Caco-2 (cell line): ENCODE measurements at regions not wholly inside any gene's neighbourhood (a gene's known extent, or its start where the extent isn't known, plus 50 kb on each side); places are given as distances from the start of the nearest gene placed in this dataset.

Source experiments
- BruUV-seq: library from RNA; stranded (reverse); fragments of 400-500 nt; replicated peaks from 2 replicates; lab custom pipeline; 2021; lab: Mats Ljungman, UMichigan
- CTCF ChIA-PET: fragments of 300-600 bp; sonication (Branson Sonifier 250); formaldehyde crosslinking; loops from one replicate; lab custom pipeline; 2022; ENCODE audit warnings: antibody characterized with exemption; lab: Charles Lee
- POLR2A ChIA-PET: fragments of 300-600 bp; sonication (Branson Sonifier 250); formaldehyde crosslinking; loops from one replicate; lab custom pipeline; 2022; ENCODE audit warnings: antibody characterized with exemption; lab: Charles Lee
- DNase-seq, 2 experiments: peaks; one replicate each; pipeline versions ENCODE4 v3.0.0 to v3.0.0-alpha.2; 2020 to 2022
- H3K27me3 ChIP-seq: replicated peaks from 2 replicates; pipeline ENCODE4 v1.6.0; 2011; ENCODE audit warnings: low read length; ENCODE audit not compliant: control insufficient read depth, insufficient read depth
- H3K36me3 ChIP-seq: 2 replicates; pipeline ENCODE4 v1.5.1; 2011; ENCODE audit warnings: low read length; ENCODE audit not compliant: control insufficient read depth, insufficient read depth
- H3K4me1 ChIP-seq: fragments of 250-450 bp; sonication (Bioruptor Pico); 2 replicates; pipeline ENCODE4 v1.5.1; 2020; ENCODE audit warnings: mild to moderate bottlenecking
- H3K4me3 ChIP-seq: 2 replicates; pipeline ENCODE4 v1.5.1; 2011; ENCODE audit warnings: low read depth, mild to moderate bottlenecking, control low read depth, low read length
- H3K9me3 ChIP-seq: fragments of 250-450 bp; sonication (Bioruptor Pico); 2 replicates; pipeline ENCODE4 v1.5.1; 2020; ENCODE audit warnings: mild to moderate bottlenecking, moderate library complexity
- H3K27ac Mint-ChIP-seq: one replicate; pipeline ENCODE4 v1.8.0; 2022; ENCODE audit warnings: mixed read lengths; ENCODE audit not compliant: unreplicated experiment
- H3K27me3 Mint-ChIP-seq: one replicate; pipeline ENCODE4 v1.8.0; 2022; ENCODE audit warnings: mixed read lengths; ENCODE audit not compliant: insufficient read depth, unreplicated experiment
- H3K36me3 Mint-ChIP-seq: one replicate; pipeline ENCODE4 v1.8.0; 2022; ENCODE audit warnings: mild to moderate bottlenecking, mixed read lengths; ENCODE audit not compliant: insufficient read depth, unreplicated experiment
- H3K4me1 Mint-ChIP-seq: one replicate; pipeline ENCODE4 v1.8.0; 2022; ENCODE audit warnings: low read depth, mixed read lengths; ENCODE audit not compliant: unreplicated experiment
- H3K4me3 Mint-ChIP-seq: one replicate; pipeline ENCODE4 v1.8.0; 2022; ENCODE audit warnings: mild to moderate bottlenecking, moderate library complexity, mixed read lengths; ENCODE audit not compliant: unreplicated experiment
- H3K9me3 Mint-ChIP-seq: one replicate; pipeline ENCODE4 v1.8.0; 2022; ENCODE audit warnings: mixed read lengths; ENCODE audit not compliant: unreplicated experiment
- intact Hi-C: fragments of 100-400 bp; cut with micrococcal nuclease; formaldehyde crosslinking; loops from one replicate; pipeline ENCODE4 v1.10.0; 2022; ENCODE audit not compliant: unreplicated experiment
- TF ChIP-seq, protein P1 (sequence below), 2 experiments: fragments of 200-600 bp in 1 of 2; IDR thresholded peaks; 1 replicate in 1 of 2; 2 replicates in 1 of 2; pipeline versions ENCODE4 v1.5.1 to v1.8.0; 2011 to 2022; ENCODE audit warnings: antibody characterized with exemption in 1 of 2, control low read depth in 1 of 2, inconsistent platforms in 1 of 2, low read depth in 1 of 2, low read length in 1 of 2, mild to moderate bottlenecking in 1 of 2, moderate library complexity in 1 of 2; ENCODE audit not compliant: insufficient read depth in 1 of 2, severe bottlenecking in 1 of 2, unreplicated experiment in 1 of 2

- no peaks in the 10 kb centered on the region for H3K36me3 Mint-ChIP-seq
- no peak for DNase-seq
- intact Hi-C loops, result no loop called here
- ChIA-PET CTCF (no interaction called here), POLR2A (no interaction called here)
- peaks cover 6% of the 10 kb centered on the region for H3K4me1 Mint-ChIP-seq
- no peak overlapping the region for H3K27ac Mint-ChIP-seq
- TF ChIP-seq, protein P1, sequence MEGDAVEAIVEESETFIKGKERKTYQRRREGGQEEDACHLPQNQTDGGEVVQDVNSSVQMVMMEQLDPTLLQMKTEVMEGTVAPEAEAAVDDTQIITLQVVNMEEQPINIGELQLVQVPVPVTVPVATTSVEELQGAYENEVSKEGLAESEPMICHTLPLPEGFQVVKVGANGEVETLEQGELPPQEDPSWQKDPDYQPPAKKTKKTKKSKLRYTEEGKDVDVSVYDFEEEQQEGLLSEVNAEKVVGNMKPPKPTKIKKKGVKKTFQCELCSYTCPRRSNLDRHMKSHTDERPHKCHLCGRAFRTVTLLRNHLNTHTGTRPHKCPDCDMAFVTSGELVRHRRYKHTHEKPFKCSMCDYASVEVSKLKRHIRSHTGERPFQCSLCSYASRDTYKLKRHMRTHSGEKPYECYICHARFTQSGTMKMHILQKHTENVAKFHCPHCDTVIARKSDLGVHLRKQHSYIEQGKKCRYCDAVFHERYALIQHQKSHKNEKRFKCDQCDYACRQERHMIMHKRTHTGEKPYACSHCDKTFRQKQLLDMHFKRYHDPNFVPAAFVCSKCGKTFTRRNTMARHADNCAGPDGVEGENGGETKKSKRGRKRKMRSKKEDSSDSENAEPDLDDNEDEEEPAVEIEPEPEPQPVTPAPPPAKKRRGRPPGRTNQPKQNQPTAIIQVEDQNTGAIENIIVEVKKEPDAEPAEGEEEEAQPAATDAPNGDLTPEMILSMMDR (IDR thresholded peaks at IDR 0.05; ENCODE audit: insufficient read depth in 1 of 2, low read depth in 1 of 2, low read length in 1 of 2, severe bottlenecking in 1 of 2, unreplicated experiment in 1 of 2), result no peak
- no peak overlapping the region for H3K4me3 Mint-ChIP-seq
- no peaks in the 10 kb centered on the region for H3K9me3 Mint-ChIP-seq
- no peak overlapping the region for H3K4me3 ChIP-seq
- H3K27me3 ChIP-seq, result no peaks in the 10 kb centered on the region
- no TSS peak for BruUV-seq
- H3K9me3 ChIP-seq, result no peaks in the 10 kb centered on the region
- no peaks in the 10 kb centered on the region for H3K4me1 ChIP-seq
- no peaks in the 10 kb centered on the region for H3K27me3 Mint-ChIP-seq
- no peaks in the 10 kb centered on the region for H3K36me3 ChIP-seq
Observed at GRCh38 chr16:85505794-85506634, 107.1 kb upstream of the GSE1 start.

DNA sequence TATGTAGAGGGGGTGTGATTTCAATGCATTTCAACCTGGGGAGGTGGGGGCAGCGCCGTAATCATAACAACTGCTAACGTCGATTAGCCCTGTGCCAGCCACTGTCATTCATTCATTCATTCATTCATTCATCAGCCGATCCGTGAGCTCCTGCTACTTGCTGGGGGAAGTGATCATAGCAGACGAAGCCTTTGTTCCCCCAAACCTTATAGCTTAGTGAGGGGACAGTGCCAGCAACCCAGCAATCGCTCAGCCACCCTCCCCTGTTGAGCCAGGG lies 106.5 kb upstream of the GSE1 start:
- Mint-ChIP-seq H3K9me3 (no peaks in the 10 kb centered on the region), H3K27ac (no peak overlapping the region), H3K27me3 (no peaks in the 10 kb centered on the region), H3K4me1 (peaks cover 6% of the 10 kb centered on the region), H3K36me3 (no peaks in the 10 kb centered on the region), H3K4me3 (no peak overlapping the region)
- Histone ChIP-seq H3K4me1 (no peaks in the 10 kb centered on the region), H3K4me3 (no peak overlapping the region), H3K36me3 (no peaks in the 10 kb centered on the region), H3K27me3 (no peaks in the 10 kb centered on the region), H3K9me3 (no peaks in the 10 kb centered on the region)
- CTCF ChIA-PET, result no interaction called here
- intact Hi-C loops, result no loop called here
- TF ChIP-seq, protein P1 (IDR thresholded peaks at IDR 0.05; ENCODE audit: insufficient read depth in 1 of 2, low read depth in 1 of 2, low read length in 1 of 2, severe bottlenecking in 1 of 2, unreplicated experiment in 1 of 2), result no peak
- no peak for DNase-seq
- POLR2A ChIA-PET, result no interaction called here
- BruUV-seq, result no TSS peak

- TF ChIP-seq, protein P1 (IDR thresholded peaks at IDR 0.05; ENCODE audit: insufficient read depth in 1 of 2, low read depth in 1 of 2, low read length in 1 of 2, severe bottlenecking in 1 of 2, unreplicated experiment in 1 of 2), result no peak
- ChIA-PET CTCF (no interaction called here), POLR2A (no interaction called here)
- intact Hi-C loops, result no loop called here
- Mint-ChIP-seq H3K36me3 (no peaks in the 10 kb centered on the region), H3K27me3 (no peaks in the 10 kb centered on the region), H3K9me3 (no peaks in the 10 kb centered on the region), H3K4me3 (no peak overlapping the region), H3K27ac (no peak overlapping the region), H3K4me1 (peaks cover 6% of the 10 kb centered on the region)
- DNase-seq, result no peak
- Histone ChIP-seq H3K4me1 (no peaks in the 10 kb centered on the region), H3K27me3 (no peaks in the 10 kb centered on the region), H3K4me3 (no peak overlapping the region), H3K9me3 (no peaks in the 10 kb centered on the region), H3K36me3 (no peaks in the 10 kb centered on the region)
- BruUV-seq, result no TSS peak
Observed at GRCh38 chr16:85507342-85507741, 105.8 kb upstream of the GSE1 start.
